Lower leg skin (tissue), 4 donors: ENCODE measurements at regions not wholly inside any gene's neighbourhood (a gene's known extent, or its start where the extent isn't known, plus 50 kb on each side); places are given as distances from the start of the nearest gene placed in this dataset.

ENCODE experiments used
- DNase-seq, 2 donors: peaks; one replicate each; pipeline ENCODE4 v3.0.0-alpha.2; 2019; ENCODE audit warnings: low spot score in 2 of 2
- H3K4me3 ChIP-seq: fragments of 200-600 bp; sonication (generic); 2 replicates; pipeline ENCODE4 v1.5.1; 2017; ENCODE audit warnings: mild to moderate bottlenecking, low read depth; ENCODE audit not compliant: poor library complexity, severe bottlenecking
- POLR2A ChIP-seq, 2 donors: fragments of 450-650 bp; IDR thresholded peaks; one replicate each; pipeline ENCODE4 v1.6.1; 2016 to 2017; ENCODE audit warnings: antibody characterized with exemption in 2 of 2, mild to moderate bottlenecking in 1 of 2, moderate library complexity in 1 of 2
- WGBS, 2 donors: methylation state at CpG; one replicate each; pipeline ENCODE4 v1.1.5; 2018; 5-methylcytosine and 5-hydroxymethylcytosine counted together
- intact Hi-C: fragments of 100-400 bp; cut with DNase I; formaldehyde crosslinking; loops from one replicate; pipeline ENCODE4 v1.15.0; 2023; ENCODE audit warnings: low total_unique reads
- TF ChIP-seq, protein P1 (sequence below), 3 donors: fragments of 450-650 bp; IDR thresholded peaks; one replicate each; pipeline ENCODE4 v1.5.1; 2016; ENCODE audit warnings: antibody characterized with exemption in 3 of 3, mild to moderate bottlenecking in 3 of 3, moderate library complexity in 2 of 3

DNA sequence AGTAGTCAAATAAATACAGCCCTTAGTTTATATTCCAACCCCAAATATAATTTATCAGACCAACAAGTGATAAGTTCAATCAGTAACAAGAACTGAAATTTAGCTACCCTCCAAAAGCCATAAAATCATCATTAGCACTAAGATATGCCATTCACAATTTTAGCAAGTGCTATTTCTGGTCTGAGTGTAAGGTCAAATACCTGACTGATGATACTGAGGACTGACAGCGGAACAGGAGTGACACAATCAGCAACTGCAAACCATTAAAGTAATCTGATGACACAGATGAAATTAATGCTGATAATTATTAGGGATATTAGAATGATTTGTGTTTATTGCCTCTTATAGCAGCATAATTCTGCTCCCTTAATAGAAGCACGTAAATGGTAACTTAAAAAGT, 152.7 kb upstream of the SPHKAP start:
- WGBS, 2 donors = 67 to 88% methylated on average over 1 to 2 of the region's 2 CpGs
- no peak for DNase-seq
- TF ChIP-seq, protein P1, sequence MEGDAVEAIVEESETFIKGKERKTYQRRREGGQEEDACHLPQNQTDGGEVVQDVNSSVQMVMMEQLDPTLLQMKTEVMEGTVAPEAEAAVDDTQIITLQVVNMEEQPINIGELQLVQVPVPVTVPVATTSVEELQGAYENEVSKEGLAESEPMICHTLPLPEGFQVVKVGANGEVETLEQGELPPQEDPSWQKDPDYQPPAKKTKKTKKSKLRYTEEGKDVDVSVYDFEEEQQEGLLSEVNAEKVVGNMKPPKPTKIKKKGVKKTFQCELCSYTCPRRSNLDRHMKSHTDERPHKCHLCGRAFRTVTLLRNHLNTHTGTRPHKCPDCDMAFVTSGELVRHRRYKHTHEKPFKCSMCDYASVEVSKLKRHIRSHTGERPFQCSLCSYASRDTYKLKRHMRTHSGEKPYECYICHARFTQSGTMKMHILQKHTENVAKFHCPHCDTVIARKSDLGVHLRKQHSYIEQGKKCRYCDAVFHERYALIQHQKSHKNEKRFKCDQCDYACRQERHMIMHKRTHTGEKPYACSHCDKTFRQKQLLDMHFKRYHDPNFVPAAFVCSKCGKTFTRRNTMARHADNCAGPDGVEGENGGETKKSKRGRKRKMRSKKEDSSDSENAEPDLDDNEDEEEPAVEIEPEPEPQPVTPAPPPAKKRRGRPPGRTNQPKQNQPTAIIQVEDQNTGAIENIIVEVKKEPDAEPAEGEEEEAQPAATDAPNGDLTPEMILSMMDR (IDR thresholded peaks at IDR 0.05) = no peak
- no peak for TF ChIP-seq POLR2A (IDR thresholded peaks at IDR 0.05)
- H3K4me3 ChIP-seq = no peak overlapping the region
- intact Hi-C loops = no loop called here

DNA sequence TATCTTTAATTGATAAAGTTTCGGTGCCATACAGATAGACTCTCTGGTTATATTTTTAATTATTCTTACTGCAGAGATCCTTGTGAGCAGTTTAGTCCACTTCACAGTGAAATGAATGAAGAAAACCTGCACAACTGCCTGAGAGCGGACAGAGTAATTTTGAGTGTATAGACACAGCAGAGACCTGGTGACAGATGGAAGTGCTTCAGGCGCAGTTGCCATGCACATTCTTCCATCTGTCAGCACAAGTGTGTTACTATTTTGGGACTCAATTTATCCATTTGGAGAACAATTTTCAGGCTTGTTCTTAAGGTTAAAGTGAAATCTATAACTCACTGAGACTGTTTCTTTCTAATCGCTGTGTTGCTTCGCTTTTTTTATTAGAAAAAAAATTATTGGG, 147.8 kb upstream of the SPHKAP start:
- DNase-seq = no peak
- no peak overlapping the region for H3K4me3 ChIP-seq
- intact Hi-C loops = no loop called here
- 88 to 91% methylated on average over 5 of the region's 5 CpGs for WGBS, 2 donors
- TF ChIP-seq POLR2A (IDR thresholded peaks at IDR 0.05) = no peak
- TF ChIP-seq, protein P1 (IDR thresholded peaks at IDR 0.05) = no peak

DNA sequence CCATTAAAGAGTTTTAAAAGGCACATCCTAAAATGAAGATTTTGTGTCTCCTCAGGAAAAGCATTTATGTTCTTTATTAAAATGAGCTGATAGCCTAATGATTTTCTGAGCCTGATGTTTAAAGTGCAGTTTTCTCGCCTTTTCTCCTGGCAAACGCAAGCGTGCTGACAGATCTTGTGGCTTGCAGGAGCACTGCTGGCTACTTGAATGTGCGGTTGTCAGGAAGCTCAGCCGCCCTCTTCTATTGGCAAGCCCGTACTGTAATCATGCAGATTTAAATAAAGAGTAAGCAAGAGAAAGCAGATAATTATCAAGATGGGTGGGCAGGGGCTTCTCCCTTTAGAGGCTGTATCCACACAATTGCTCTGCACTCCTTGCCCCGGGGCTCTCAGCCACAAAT, 139.5 kb upstream of the SPHKAP start:
- no peak for DNase-seq
- intact Hi-C loops = no loop called here
- no peak overlapping the region for H3K4me3 ChIP-seq
- TF ChIP-seq POLR2A (IDR thresholded peaks at IDR 0.05) = no peak
- TF ChIP-seq, protein P1 (IDR thresholded peaks at IDR 0.05) = no peak
- 87 to 88% methylated on average over 7 of the region's 7 CpGs for WGBS, 2 donors

DNA sequence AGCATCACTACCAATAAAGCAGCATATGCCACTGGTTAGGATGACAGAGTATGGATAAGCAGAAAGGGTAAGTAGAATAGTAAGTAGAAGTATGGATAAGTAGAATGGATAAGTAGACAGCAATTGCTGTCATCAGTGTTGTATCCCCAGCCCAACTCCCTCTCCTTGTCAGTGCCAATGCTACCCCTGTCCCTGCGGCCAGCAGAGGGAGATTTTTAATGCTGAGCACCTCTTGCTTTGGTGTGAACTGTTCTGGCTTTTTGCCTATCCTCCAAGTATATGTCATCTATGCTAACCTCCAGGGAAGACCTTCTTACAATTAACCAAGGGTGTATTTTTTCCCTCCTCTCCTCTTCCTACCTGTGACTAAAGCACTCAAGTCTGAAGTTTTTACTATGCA, 136.7 kb upstream of the SPHKAP start:
- no peak for DNase-seq
- TF ChIP-seq, protein P1 (IDR thresholded peaks at IDR 0.05) = no peak
- TF ChIP-seq POLR2A (IDR thresholded peaks at IDR 0.05) = no peak
- H3K4me3 ChIP-seq = no peak overlapping the region
- intact Hi-C loops = no loop called here
- WGBS, 2 donors = 30 to 70% methylated on average over 1 of the region's 1 CpG

DNA sequence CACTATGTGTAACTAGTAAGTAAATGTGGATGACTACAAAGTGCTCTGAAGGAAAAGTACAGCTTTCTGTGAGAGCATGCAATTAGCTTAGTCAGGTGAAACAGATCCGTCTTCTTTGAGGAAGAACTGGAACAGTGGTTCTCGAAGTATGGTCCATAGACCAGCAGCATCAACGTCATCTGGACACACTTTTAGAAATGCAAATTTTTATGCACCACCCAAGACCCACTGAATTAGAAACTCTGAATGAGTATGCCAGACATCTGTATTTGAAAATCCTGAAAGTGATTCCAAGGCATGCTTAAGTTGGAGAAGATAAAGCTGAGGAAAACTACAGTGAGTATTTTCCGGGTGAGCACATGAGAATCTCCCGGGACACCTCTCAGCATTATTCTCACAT, 130.7 kb upstream of the SPHKAP start:
- no peak for DNase-seq
- TF ChIP-seq POLR2A (IDR thresholded peaks at IDR 0.05) = no peak
- TF ChIP-seq, protein P1 (IDR thresholded peaks at IDR 0.05) = no peak
- intact Hi-C loops = no loop called here
- H3K4me3 ChIP-seq = no peak overlapping the region
- 73 to 75% methylated on average over 5 of the region's 5 CpGs for WGBS, 2 donors

DNA sequence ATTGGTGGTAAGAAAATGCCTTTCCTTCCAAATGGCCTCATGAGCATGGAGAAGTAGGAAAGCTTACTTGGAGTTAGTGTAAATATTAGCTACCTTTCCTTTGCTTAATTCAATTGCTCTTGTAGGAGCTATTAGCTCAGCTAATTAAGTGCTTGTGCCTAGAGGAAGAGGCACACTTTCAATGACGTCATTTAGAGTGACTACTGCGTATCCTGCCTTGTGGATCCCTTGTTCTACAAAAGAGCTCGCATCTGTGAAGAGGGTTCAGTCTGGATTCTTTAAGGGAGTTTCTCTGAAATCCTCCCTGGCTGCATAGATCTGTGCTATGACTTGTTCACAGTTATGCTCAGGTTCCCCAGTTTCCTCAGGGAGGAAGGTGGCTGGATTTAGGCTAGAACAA, 122.5 kb upstream of the SPHKAP start:
- TF ChIP-seq POLR2A (IDR thresholded peaks at IDR 0.05) = no peak
- TF ChIP-seq, protein P1 (IDR thresholded peaks at IDR 0.05) = no peak
- intact Hi-C loops = no loop called here
- H3K4me3 ChIP-seq = no peak overlapping the region
- 73 to 83% methylated on average over 3 of the region's 3 CpGs for WGBS, 2 donors
- no peak for DNase-seq
